Lung (tissue), 11 donors: ENCODE measurements at regions not wholly inside any gene's neighbourhood (a gene's known extent, or its start where the extent isn't known, plus 50 kb on each side); places are given as distances from the start of the nearest gene placed in this dataset.

Experiments
- ATAC-seq: fragments of 200-7000 bp; cut with Tn5 transposase; one replicate; pipeline ENCODE4 v1.9.1; 2020; ENCODE audit warnings: moderate number of reproducible peaks; ENCODE audit not compliant: insufficient read depth, low FRiP score
- DNase-seq, 3 donors: peaks; one replicate each; pipeline ENCODE4 v3.0.0-alpha.2; 2013 to 2017
- H3K27ac ChIP-seq, 2 donors: one replicate each; pipeline ENCODE4 v1.5.1; 2013; ENCODE audit warnings: mild to moderate bottlenecking in 2 of 2, moderate library complexity in 2 of 2, control low read depth in 1 of 2, inconsistent platforms in 1 of 2, low read depth in 1 of 2, low read length in 1 of 2
- H3K27me3 ChIP-seq, 3 donors: one replicate each; pipeline ENCODE4 v1.5.1; 2013; ENCODE audit warnings: low read length in 2 of 3; ENCODE audit not compliant: control insufficient read depth in 3 of 3, insufficient read depth in 3 of 3
- H3K36me3 ChIP-seq, 4 donors: one replicate each; pipeline ENCODE4 v1.5.1; 2013; ENCODE audit warnings: low read length in 4 of 4, mild to moderate bottlenecking in 1 of 4, moderate library complexity in 1 of 4; ENCODE audit not compliant: control insufficient read depth in 4 of 4, insufficient read depth in 4 of 4
- H3K4me1 ChIP-seq, 5 donors: one replicate each; pipeline ENCODE4 v1.5.1; 2013; ENCODE audit warnings: low read length in 5 of 5, mild to moderate bottlenecking in 2 of 5, moderate library complexity in 1 of 5; ENCODE audit not compliant: control insufficient read depth in 5 of 5, insufficient read depth in 5 of 5
- H3K4me3 ChIP-seq: one replicate; pipeline ENCODE4 v1.5.1; 2013; ENCODE audit warnings: mild to moderate bottlenecking, control low read depth, moderate library complexity
- H3K9ac ChIP-seq, 2 donors: one replicate each; pipeline ENCODE4 v1.5.1; 2013; ENCODE audit warnings: low read length in 2 of 2, control low read depth in 1 of 2; ENCODE audit not compliant: insufficient read depth in 1 of 2
- H3K9me3 ChIP-seq, 4 donors: one replicate each; pipeline ENCODE4 v1.5.1; 2013; ENCODE audit warnings: low read length in 3 of 4, mild to moderate bottlenecking in 1 of 4, moderate library complexity in 1 of 4; ENCODE audit not compliant: control insufficient read depth in 4 of 4, insufficient read depth in 3 of 4
- WGBS, 2 donors: extraction: QIAGEN DNeasy Blood & Tissue Kit; methylation state at CpG; one replicate each; pipeline ENCODE4 v1.1.7; 2013; 5-methylcytosine and 5-hydroxymethylcytosine counted together
- TF ChIP-seq, protein P1 (sequence below): IDR thresholded peaks from 2 replicates; pipeline ENCODE4 v1.5.1; 2012; ENCODE audit warnings: mild to moderate bottlenecking; ENCODE audit errors: control extremely low read depth, extremely low read depth
- donor health status: control.
- donor health status: control.
- donor health status: Bipolar disorder and iron deficiency.
- donor health status: healthy.
- donor health status: DM: yes; HTN: yes; CAD: no.

DNA sequence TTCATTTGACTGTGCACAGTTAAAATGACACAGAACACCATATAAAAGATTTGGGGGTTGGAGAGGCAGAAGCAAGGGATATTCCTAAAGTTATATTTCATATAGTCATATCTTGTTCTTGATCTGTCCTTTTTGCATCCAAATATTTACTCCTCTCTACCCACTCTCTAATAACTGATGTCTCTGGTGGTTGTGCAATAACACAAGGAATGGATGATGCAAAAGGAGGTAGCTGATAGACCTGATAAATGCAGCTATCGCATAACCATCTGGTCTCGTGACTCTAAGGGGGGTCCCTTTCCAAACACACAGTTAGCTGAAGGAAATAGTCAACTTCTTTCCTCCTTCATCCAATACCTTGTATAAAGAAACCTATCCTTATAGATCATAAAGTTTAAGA is 123.1 kb downstream of the POLR1F start:
- H3K4me1 ChIP-seq: no peaks in the 10 kb centered on the region
- no peak for DNase-seq
- TF ChIP-seq, protein P1, sequence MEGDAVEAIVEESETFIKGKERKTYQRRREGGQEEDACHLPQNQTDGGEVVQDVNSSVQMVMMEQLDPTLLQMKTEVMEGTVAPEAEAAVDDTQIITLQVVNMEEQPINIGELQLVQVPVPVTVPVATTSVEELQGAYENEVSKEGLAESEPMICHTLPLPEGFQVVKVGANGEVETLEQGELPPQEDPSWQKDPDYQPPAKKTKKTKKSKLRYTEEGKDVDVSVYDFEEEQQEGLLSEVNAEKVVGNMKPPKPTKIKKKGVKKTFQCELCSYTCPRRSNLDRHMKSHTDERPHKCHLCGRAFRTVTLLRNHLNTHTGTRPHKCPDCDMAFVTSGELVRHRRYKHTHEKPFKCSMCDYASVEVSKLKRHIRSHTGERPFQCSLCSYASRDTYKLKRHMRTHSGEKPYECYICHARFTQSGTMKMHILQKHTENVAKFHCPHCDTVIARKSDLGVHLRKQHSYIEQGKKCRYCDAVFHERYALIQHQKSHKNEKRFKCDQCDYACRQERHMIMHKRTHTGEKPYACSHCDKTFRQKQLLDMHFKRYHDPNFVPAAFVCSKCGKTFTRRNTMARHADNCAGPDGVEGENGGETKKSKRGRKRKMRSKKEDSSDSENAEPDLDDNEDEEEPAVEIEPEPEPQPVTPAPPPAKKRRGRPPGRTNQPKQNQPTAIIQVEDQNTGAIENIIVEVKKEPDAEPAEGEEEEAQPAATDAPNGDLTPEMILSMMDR: no peak
- no peaks in the 10 kb centered on the region for H3K27me3 ChIP-seq
- no peak overlapping the region for H3K4me3 ChIP-seq
- H3K27ac ChIP-seq: no peak overlapping the region
- H3K36me3 ChIP-seq: no peaks in the 10 kb centered on the region
- no peak for ATAC-seq
- WGBS, 2 donors: 81 to 85% methylated on average over 2 of the region's 2 CpGs
- H3K9me3 ChIP-seq: no peaks in the 10 kb centered on the region
- H3K9ac ChIP-seq: no peak overlapping the region

DNA sequence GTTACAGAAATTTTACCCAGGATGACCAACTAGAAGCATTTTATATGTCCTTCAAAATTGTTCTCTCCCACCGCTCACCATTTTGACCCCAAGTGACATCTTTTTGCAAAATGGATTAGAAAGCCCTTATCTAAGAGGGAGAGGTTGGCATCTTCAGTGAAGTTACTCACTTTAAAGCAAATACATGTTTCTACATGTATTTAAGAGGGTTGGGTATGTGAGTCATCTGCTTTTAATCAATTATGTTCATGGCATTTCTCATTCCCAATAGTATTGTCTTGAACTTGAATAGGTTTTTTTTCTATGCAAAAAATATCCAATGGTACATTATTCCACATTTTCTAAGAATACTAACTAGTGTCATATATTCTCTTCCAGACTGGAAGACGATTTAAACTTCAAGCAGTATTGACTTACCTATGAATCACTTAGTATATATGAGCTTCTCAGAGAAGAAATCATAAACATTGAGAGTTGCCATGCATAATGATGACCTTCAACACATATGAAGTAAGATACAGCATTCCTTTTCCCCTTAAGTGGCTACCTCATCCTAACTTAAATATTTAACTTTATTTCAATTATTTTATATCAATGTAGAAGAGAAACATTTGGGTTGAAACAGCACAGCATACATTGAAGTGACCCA is 132.8 kb downstream of the POLR1F start:
- 50 to 87% methylated on average over 2 of the region's 2 CpGs for WGBS, 2 donors
- Histone ChIP-seq H3K27ac (no peak overlapping the region), H3K9me3 (no peaks in the 10 kb centered on the region), H3K4me1 (no peaks in the 10 kb centered on the region), H3K9ac (no peak overlapping the region), H3K27me3 (no peaks in the 10 kb centered on the region), H3K4me3 (no peak overlapping the region), H3K36me3 (no peaks in the 10 kb centered on the region)
- TF ChIP-seq, protein P1: no peak
- DNase-seq (no peak), ATAC-seq (no peak)

DNA sequence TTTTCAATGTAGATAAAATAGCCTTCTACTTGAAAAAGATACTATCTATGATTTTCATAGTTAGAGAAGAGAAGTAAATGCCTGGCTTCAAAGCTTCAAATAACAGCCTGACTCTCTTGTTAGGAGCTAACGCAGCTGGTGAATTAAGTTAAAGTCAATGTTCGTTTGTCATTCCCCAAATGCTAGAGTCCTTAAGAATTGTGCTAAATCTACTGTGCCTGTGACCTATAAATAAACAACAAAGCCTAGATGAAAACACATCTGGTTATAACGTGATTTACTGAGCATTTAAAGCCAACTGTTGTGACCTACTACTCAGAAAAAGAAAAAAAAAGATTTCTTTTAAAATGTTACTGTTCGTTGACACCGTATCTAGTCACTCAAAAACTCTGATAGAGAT is 134.7 kb downstream of the POLR1F start:
- ATAC-seq: no peak
- WGBS, 2 donors: 64 to 67% methylated on average over 5 of the region's 5 CpGs

More for the DNA sequence above, 134.7 kb downstream of the POLR1F start:
- Histone ChIP-seq H3K9ac (no peak overlapping the region), H3K9me3 (no peaks in the 10 kb centered on the region), H3K27me3 (no peaks in the 10 kb centered on the region), H3K4me3 (no peak overlapping the region), H3K36me3 (no peaks in the 10 kb centered on the region), H3K27ac (no peak overlapping the region), H3K4me1 (no peaks in the 10 kb centered on the region)
- DNase-seq: no peak
- TF ChIP-seq, protein P1: no peak
